GM12878 (cell line): ENCODE measurements at regions not wholly inside any gene's neighbourhood (a gene's known extent, or its start where the extent isn't known, plus 50 kb on each side); places are given as distances from the start of the nearest gene placed in this dataset.

ENCODE experiments used
- ATAC-seq: fragments of 200-7000 bp; cut with Tn5 transposase; 3 replicates; pipeline ENCODE4 v1.9.1; 2020; ENCODE audit warnings: mild to moderate bottlenecking, moderate library complexity
- BruUV-seq: library from RNA; stranded (reverse); fragments of 400-500 nt; replicated peaks from 2 replicates; lab custom pipeline; 2021; lab: Mats Ljungman, UMichigan
- CTCF ChIA-PET: fragments of 300-600 bp; sonication (Branson Sonifier 250); formaldehyde crosslinking; extraction: SDS; loops from one replicate; lab custom pipeline; 2021; ENCODE audit warnings: inconsistent platforms; lab: Yijun Ruan, JAX
- POLR2A ChIA-PET: fragments of 350-600 bp; formaldehyde crosslinking; extraction: SDS; loops from one replicate; lab custom pipeline; 2021; ENCODE audit warnings: inconsistent platforms; lab: Charles Lee
- RAD21 ChIA-PET: fragments of 300-600 bp; sonication (Branson Sonifier 250); formaldehyde crosslinking; loops from one replicate; lab custom pipeline; 2023; ENCODE audit warnings: antibody characterized with exemption; ENCODE audit not compliant: unreplicated experiment; lab: Charles Lee
- SMC1A ChIA-PET: fragments of 300-600 bp; sonication (Branson Sonifier 250); formaldehyde crosslinking; loops from one replicate; lab custom pipeline; 2023; ENCODE audit not compliant: unreplicated experiment, uncharacterized antibody; lab: Charles Lee
- DNase-seq: peaks from one replicate; pipeline ENCODE4 v3.0.0-alpha.2; 2011; ENCODE audit warnings: low read depth, low spot score
- FAIRE-seq: peaks from 3 replicates; lab custom pipeline; 2011; peaks lifted over from hg19 to GRCh38; lab: Jason Lieb, UNC
- H2AFZ ChIP-seq: 2 replicates; pipeline ENCODE4 v1.6.0; 2011; ENCODE audit warnings: low read depth, low read length, control low read depth; ENCODE audit not compliant: control insufficient read depth
- H3K27ac ChIP-seq: 2 replicates; pipeline ENCODE4 v1.5.1; 2011; ENCODE audit warnings: control low read depth; ENCODE audit not compliant: control insufficient read depth, insufficient read depth
- H3K27me3 ChIP-seq, 2 experiments: replicated peaks in 1 of 2; 2 replicates each; pipeline versions ENCODE4 v1.6.0 to v1.6.1; 2011; ENCODE audit warnings: low read length in 1 of 2; ENCODE audit not compliant: control insufficient read depth in 2 of 2, insufficient read depth in 2 of 2
- H3K36me3 ChIP-seq, 2 experiments: 2 replicates each; pipeline ENCODE4 v1.5.1; 2011; ENCODE audit warnings: low read length in 1 of 2; ENCODE audit not compliant: control insufficient read depth in 2 of 2, insufficient read depth in 2 of 2
- H3K4me1 ChIP-seq: 2 replicates; pipeline ENCODE4 v1.6.1; 2011; ENCODE audit warnings: mild to moderate bottlenecking, low read length, moderate library complexity, mixed read lengths; ENCODE audit not compliant: control insufficient read depth, insufficient read depth
- H3K4me2 ChIP-seq: 2 replicates; pipeline ENCODE4 v1.6.0; 2011; ENCODE audit warnings: control low read depth; ENCODE audit not compliant: control insufficient read depth, insufficient read depth
- H3K4me3 ChIP-seq: fragments of 200-600 bp; sonication (generic); 2 replicates; pipeline ENCODE4 v1.5.1; 2016
- H3K79me2 ChIP-seq: 2 replicates; pipeline ENCODE4 v1.6.0; 2011; ENCODE audit warnings: low read length; ENCODE audit not compliant: control insufficient read depth, insufficient read depth
- H3K9ac ChIP-seq: 2 replicates; pipeline ENCODE4 v1.8.0; 2011; ENCODE audit warnings: low read length, control low read depth, mixed read lengths; ENCODE audit not compliant: control insufficient read depth, insufficient read depth
- H3K9me3 ChIP-seq: replicated peaks from 3 replicates; pipeline ENCODE4 v1.5.1; 2011; ENCODE audit warnings: mild to moderate bottlenecking, low read length; ENCODE audit not compliant: control insufficient read depth, insufficient read depth
- H4K20me1 ChIP-seq: 2 replicates; pipeline ENCODE4 v1.6.0; 2011; ENCODE audit not compliant: control insufficient read depth, insufficient read depth
- MEF2B ChIP-seq: fragments of 450-650 bp; IDR thresholded peaks from 2 replicates; pipeline ENCODE4 v1.6.1; 2018; ENCODE audit warnings: mild to moderate bottlenecking, moderate library complexity; ENCODE audit not compliant: partially characterized antibody, poor library complexity, severe bottlenecking
- MTA3 ChIP-seq: IDR thresholded peaks from 2 replicates; pipeline ENCODE4 v1.6.1; 2012; ENCODE audit warnings: low read length, inconsistent platforms, borderline replicate concordance
- RAD21 ChIP-seq: IDR thresholded peaks from 2 replicates; pipeline ENCODE4 v1.6.1; 2011; ENCODE audit warnings: mild to moderate bottlenecking, low read depth, low read length, moderate library complexity; ENCODE audit not compliant: insufficient read depth
- SMAD1 ChIP-seq: fragments of 450-650 bp; IDR thresholded peaks from 2 replicates; pipeline ENCODE4 v1.6.1; 2018; ENCODE audit warnings: mild to moderate bottlenecking, low read depth; ENCODE audit not compliant: partially characterized antibody
- WGBS: methylation state at CpG from one replicate; pipeline ENCODE4 v1.1.6; 2016; ENCODE audit warnings: low lambda C conversion rate; ENCODE audit not compliant: insufficient replicate concordance, insufficient coverage; ENCODE audit errors: missing lambda C conversion rate; 5-methylcytosine and 5-hydroxymethylcytosine counted together
- in situ Hi-C: fragments of 300-500 bp; cut with MboI; formaldehyde crosslinking; loops from 9 replicates; pipeline ENCODE4 v1.14.3; 2018; ENCODE audit warnings: mixed read lengths
- intact Hi-C: fragments of 100-400 bp; cut with micrococcal nuclease; formaldehyde crosslinking; loops from one replicate; pipeline ENCODE4 v1.14.2; 2022; ENCODE audit not compliant: unreplicated experiment
- TF ChIP-seq, protein P1 (sequence below): IDR thresholded peaks from 2 replicates; pipeline ENCODE4 v1.6.1; 2012; ENCODE audit warnings: mild to moderate bottlenecking, low read depth, low read length

GRCh38 chr11:90310210-90310609, 87.4 kb upstream of the CHORDC1 start:
- no peak for ATAC-seq
- no peaks in the 10 kb centered on the region for H3K9me3 ChIP-seq
- BruUV-seq = no TSS peak
- H3K4me1 ChIP-seq = no peaks in the 10 kb centered on the region
- in situ Hi-C loops (no loop called here), intact Hi-C loops (no loop called here)
- POLR2A ChIA-PET = no interaction called here
- TF ChIP-seq RAD21 (peak; percentile 38), MTA3 (no peak)
- DNase-seq = no peak
- no peak overlapping the region for H3K4me2 ChIP-seq
- no peak overlapping the region for H2AFZ ChIP-seq
- H3K36me3 ChIP-seq = no peaks in the 10 kb centered on the region
- RAD21 ChIA-PET = interaction anchor here (1.2 to 2.1 kb wide), 6 partner anchors 16 to 938 kb away, joined by 4 to 17 read pairs (median 6); no protein-coding TSS in a partner anchor
- no peak overlapping the region for H3K4me3 ChIP-seq
- CTCF ChIA-PET = interaction anchor here (0.6 to 2.3 kb wide), 16 partner anchors 12 to 938 kb away, joined by 3 to 20 read pairs (median 4); no protein-coding TSS in a partner anchor
- SMC1A ChIA-PET = interaction anchor here (0.8 to 2.2 kb wide), 14 partner anchors 11 to 938 kb away, joined by 3 to 17 read pairs (median 4); no protein-coding TSS in a partner anchor
- no peak overlapping the region for H3K9ac ChIP-seq
- no peaks in the 10 kb centered on the region for H4K20me1 ChIP-seq
- H3K27me3 ChIP-seq = no peaks in the 10 kb centered on the region
- H3K79me2 ChIP-seq = no peaks in the 10 kb centered on the region
- H3K27ac ChIP-seq = no peak overlapping the region
- FAIRE-seq = no peak
- WGBS = 0% methylated on average over 1 of the region's 1 CpG

DNA sequence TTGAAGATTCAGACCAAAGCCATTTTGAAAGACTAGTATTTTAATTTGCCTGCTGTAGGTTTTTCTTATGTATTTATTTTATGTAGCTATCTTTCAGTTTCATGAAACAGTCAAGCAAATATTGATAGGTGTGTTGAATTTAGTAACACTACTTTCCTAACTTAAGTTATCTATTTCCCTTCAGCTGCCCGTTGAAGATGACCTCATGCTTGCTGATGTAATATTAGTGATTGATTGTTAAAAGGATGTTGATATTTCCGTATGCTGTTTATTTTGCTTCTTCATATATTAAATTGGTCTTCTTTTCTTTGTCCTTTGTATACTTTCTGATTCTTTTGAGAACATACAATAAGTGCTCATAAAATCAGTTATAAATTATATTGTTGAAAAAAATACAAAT, 86.8 kb upstream of the CHORDC1 start:
- no TSS peak for BruUV-seq
- TF ChIP-seq, protein P1, sequence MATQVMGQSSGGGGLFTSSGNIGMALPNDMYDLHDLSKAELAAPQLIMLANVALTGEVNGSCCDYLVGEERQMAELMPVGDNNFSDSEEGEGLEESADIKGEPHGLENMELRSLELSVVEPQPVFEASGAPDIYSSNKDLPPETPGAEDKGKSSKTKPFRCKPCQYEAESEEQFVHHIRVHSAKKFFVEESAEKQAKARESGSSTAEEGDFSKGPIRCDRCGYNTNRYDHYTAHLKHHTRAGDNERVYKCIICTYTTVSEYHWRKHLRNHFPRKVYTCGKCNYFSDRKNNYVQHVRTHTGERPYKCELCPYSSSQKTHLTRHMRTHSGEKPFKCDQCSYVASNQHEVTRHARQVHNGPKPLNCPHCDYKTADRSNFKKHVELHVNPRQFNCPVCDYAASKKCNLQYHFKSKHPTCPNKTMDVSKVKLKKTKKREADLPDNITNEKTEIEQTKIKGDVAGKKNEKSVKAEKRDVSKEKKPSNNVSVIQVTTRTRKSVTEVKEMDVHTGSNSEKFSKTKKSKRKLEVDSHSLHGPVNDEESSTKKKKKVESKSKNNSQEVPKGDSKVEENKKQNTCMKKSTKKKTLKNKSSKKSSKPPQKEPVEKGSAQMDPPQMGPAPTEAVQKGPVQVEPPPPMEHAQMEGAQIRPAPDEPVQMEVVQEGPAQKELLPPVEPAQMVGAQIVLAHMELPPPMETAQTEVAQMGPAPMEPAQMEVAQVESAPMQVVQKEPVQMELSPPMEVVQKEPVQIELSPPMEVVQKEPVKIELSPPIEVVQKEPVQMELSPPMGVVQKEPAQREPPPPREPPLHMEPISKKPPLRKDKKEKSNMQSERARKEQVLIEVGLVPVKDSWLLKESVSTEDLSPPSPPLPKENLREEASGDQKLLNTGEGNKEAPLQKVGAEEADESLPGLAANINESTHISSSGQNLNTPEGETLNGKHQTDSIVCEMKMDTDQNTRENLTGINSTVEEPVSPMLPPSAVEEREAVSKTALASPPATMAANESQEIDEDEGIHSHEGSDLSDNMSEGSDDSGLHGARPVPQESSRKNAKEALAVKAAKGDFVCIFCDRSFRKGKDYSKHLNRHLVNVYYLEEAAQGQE = no peak
- no peak for TF ChIP-seq SMAD1
- TF ChIP-seq MEF2B = no peak
- WGBS = 30% methylated on average over 2 of the region's 2 CpGs
- intact Hi-C loops (no loop called here), in situ Hi-C loops (no loop called here)
- H3K4me1 ChIP-seq = no peaks in the 10 kb centered on the region
- no peak overlapping the region for H3K9ac ChIP-seq
- H3K4me3 ChIP-seq = no peak overlapping the region
- DNase-seq = no peak
- FAIRE-seq = peak; percentile 13
- CTCF ChIA-PET = interaction anchor here (0.6 to 2.3 kb wide), 18 partner anchors 11 to 938 kb away, joined by 3 to 20 read pairs (median 4); no protein-coding TSS in a partner anchor
- H2AFZ ChIP-seq = no peak overlapping the region
- H3K27ac ChIP-seq = no peak overlapping the region
- no peak for ATAC-seq
- SMC1A ChIA-PET = interaction anchor here (0.8 to 2.2 kb wide), 15 partner anchors 9 to 939 kb away, joined by 3 to 17 read pairs (median 4); no protein-coding TSS in a partner anchor
- no peaks in the 10 kb centered on the region for H3K9me3 ChIP-seq
- no peak overlapping the region for H3K4me2 ChIP-seq
- no peaks in the 10 kb centered on the region for H3K36me3 ChIP-seq
- RAD21 ChIA-PET = interaction anchor here (0.8 to 2.1 kb wide), 7 partner anchors 16 to 938 kb away, joined by 3 to 17 read pairs (median 6); no protein-coding TSS in a partner anchor
- no peaks in the 10 kb centered on the region for H3K27me3 ChIP-seq
- no peaks in the 10 kb centered on the region for H4K20me1 ChIP-seq
- H3K79me2 ChIP-seq = no peaks in the 10 kb centered on the region
- POLR2A ChIA-PET = no interaction called here
